ENCODE measurements at regions not wholly inside any gene's neighbourhood (a gene's known extent, or its start where the extent isn't known, plus 50 kb on each side); places are given as distances from the start of the nearest gene placed in this dataset.

GRCh38 chr12:94781835-94782234 lies 131.5 kb upstream of the TMCC3 start:
- TF ChIP-seq POLR2AphosphoS5 (IDR thresholded peaks at IDR 0.05; ENCODE audit: low read depth, low read length) (no peak), SIN3A (IDR thresholded peaks at IDR 0.05; ENCODE audit: borderline replicate concordance, insufficient read depth, low read length) (no peak), REST (IDR thresholded peaks at IDR 0.05; ENCODE audit: insufficient read depth in 1 of 2, low read depth in 2 of 2, low read length in 2 of 2) (no peak), TAF1 (IDR thresholded peaks at IDR 0.05; ENCODE audit: borderline replicate concordance, insufficient read depth, low read length) (no peak), FOXP2 (optimal IDR thresholded peaks at IDR 0.05; ENCODE audit: borderline replicate concordance, extremely low read depth, extremely low read length, insufficient read depth) (no peak)

All from PFSK-1 (cell line).